ENCODE measurements at regions not wholly inside any gene's neighbourhood (a gene's known extent, or its start where the extent isn't known, plus 50 kb on each side); places are given as distances from the start of the nearest gene placed in this dataset.

GRCh38 chr13:34430294-34430693 is 511.8 kb upstream of the NBEA start:
- H3K4me3 ChIP-seq (ENCODE audit: low read depth, low read length) = no peak overlapping the region

DNA sequence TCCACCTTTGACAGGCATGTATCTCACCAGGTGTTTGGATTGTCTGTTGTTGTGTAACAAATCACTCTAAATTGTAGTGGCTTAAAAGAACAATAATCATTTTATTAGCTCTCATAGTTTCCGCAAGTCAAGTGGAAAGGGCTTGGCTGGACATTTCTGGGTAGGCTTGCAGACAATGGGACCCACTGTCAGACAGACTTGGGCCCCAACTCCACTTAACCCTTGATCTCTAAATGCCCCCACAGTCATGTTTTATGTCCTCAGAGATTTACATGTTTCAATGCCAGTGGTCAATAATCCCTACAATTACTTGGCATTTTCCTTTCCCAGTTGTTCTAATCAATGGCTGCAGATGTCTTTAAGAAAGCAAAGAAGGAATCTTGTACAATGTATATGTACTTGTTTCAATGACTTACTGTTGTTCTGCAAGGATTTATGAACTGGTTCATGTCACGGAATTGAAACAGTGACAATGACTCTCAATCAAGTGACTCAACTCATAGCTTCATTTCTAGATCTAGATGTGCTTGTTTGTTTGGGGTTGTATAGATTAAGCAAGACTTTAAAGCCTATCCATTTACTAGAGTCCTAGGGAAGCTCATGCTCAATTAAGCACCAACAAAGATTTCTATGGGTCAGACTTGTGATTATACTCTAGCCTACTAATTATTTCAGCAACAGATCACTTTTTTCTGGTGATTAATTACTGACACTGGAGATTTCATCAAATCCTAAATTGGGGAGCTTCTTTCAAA is 510.1 kb upstream of the NBEA start:
- H3K4me3 ChIP-seq (ENCODE audit: low read depth, low read length) = no peak overlapping the region

DNA sequence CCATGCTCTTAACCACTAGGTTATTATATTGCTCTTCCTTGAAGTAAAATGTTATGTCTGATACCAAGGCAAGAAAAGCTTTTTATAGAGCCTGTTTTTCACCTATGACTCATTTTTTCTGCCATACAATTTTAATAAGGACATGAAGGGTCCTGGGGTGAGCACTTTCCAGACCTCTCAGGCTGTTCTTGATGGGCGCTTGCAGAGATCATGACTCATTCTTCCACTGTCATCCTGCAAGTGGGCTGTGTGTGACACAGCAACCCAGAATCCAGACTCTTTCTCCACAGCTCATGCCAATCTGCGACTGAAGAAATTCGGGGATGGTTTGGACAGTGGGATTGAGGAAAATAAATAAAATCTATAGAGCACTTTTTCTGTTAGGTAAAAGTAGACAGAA is 506.7 kb upstream of the NBEA start:
- H3K4me3 ChIP-seq (ENCODE audit: low read depth, low read length) = no peak overlapping the region

- no peak overlapping the region for H3K4me3 ChIP-seq (ENCODE audit: low read depth, low read length)
Observed at GRCh38 chr13:34437873-34438272, 504.2 kb upstream of the NBEA start.

DNA sequence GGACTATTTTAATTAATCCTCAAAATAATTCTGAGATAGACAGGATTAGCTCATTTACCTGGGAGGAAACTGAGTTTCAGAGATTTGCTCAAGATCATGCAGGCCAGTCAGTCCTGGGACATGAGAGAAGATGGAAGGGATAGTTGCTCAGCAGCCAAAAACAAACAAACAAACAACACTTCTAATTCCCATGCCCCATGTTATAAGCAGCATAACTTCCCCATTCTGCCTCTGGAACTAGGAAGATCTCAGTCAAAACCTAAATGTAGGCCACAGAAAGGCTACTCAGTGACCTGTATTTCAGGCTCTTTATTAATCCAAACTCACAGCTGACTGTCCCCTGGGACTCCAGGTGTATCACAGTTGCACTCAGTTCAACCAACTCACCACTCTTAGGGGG is 489.2 kb upstream of the NBEA start:
- H3K4me3 ChIP-seq (ENCODE audit: low read depth, low read length) = no peak overlapping the region

- H3K4me3 ChIP-seq (ENCODE audit: low read depth, low read length) = no peak overlapping the region
Observed at GRCh38 chr13:34458756-34459715, 483.0 kb upstream of the NBEA start.

DNA sequence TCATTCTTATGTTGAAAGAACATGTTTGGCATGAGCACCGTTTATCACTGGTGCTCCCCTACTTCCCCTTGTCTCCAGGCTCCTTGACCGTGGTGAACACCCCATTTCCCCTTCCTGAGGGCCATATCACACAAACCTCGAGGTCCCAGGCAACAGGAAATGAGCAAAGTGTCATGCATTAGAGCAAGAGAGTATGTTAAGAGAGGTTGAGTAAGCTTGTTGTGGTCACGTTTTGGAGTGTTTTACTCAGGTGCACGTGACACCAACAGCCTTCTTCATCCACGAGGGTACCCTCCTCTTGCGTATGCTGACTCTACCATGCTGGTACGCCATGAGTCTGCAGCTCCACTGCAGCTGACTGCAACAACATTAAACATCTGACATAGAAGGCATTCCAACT is 482.2 kb upstream of the NBEA start:
- H3K4me3 ChIP-seq (ENCODE audit: low read depth, low read length) = no peak overlapping the region

GRCh38 chr13:34462843-34463242 is 479.2 kb upstream of the NBEA start:
- no peak overlapping the region for H3K4me3 ChIP-seq (ENCODE audit: low read depth, low read length)

DNA sequence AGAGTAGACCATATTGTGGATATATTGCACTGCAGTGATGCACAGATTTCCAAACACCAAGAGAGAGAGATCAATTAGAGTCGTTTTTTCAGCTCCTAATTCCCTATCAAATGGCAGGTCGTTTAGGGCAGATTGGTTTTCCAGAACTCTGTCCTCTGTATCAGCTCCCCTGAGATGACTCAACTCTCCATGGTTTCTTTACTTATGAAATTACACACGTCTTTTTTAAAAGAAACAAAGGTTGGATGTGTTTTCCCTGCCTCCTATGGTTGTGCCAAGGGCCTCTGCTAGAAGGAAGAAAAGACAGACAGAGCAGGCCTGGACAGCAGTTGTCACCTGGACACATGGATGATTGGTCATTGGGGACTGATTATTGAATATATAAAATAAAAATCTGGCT is 478.1 kb upstream of the NBEA start:
- no peak overlapping the region for H3K4me3 ChIP-seq (ENCODE audit: low read depth, low read length)

GRCh38 chr13:34465423-34465922 is 476.6 kb upstream of the NBEA start:
- no peak overlapping the region for H3K4me3 ChIP-seq (ENCODE audit: low read depth, low read length)

DNA sequence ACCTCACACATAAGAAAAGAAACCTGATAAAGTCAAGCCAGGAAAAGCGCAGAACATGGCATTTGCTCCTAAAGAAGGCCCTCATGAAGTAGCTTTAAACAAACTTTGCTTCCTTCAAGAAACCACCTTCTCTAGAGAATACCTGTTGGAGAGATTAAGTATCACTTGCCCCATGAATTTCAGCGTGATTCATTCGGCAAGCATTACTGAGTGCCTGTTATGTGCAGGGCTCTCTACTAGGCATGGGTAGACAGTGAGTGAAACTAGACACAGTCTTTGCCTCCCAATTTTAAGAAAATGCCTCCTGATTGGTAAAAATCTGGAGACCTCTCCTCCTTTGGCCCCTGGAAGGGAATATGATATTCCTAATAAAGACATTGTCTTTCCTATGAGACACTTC is 475.8 kb upstream of the NBEA start:
- H3K4me3 ChIP-seq (ENCODE audit: low read depth, low read length) = no peak overlapping the region

DNA sequence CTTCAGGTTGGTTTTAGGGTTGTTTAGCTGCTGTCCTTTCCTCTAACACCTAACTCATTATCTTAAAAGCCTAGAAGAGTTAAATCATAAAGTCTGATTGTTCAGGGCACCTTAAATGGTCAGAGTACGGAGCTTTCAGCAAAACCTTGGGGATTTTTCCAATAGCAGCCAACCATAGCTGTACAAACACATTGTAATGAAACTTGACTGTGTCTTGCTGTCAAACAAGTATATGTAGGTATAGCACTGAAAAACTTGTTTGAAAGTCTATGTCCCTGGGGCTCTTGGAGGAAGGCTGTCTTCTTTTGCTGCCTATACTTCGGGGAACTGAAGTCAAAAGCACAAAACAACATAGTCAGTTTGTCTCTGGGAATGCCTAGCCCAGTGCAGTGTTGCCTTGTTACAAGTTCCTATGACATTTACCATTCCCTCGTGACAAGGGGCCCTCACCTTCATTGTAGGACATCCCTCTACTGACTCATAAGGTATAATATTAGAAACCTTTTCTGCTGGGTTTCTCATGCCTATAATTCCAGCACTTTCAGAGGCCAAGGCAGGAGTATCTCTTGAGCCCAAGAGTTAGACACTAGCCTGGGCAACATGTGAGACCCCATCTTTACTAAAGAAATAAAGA is 474.5 kb upstream of the NBEA start:
- no peak overlapping the region for H3K4me3 ChIP-seq (ENCODE audit: low read depth, low read length)

- H3K4me3 ChIP-seq (ENCODE audit: low read depth, low read length) = no peak overlapping the region
Observed at GRCh38 chr13:34469196-34469986, 472.7 kb upstream of the NBEA start.

DNA sequence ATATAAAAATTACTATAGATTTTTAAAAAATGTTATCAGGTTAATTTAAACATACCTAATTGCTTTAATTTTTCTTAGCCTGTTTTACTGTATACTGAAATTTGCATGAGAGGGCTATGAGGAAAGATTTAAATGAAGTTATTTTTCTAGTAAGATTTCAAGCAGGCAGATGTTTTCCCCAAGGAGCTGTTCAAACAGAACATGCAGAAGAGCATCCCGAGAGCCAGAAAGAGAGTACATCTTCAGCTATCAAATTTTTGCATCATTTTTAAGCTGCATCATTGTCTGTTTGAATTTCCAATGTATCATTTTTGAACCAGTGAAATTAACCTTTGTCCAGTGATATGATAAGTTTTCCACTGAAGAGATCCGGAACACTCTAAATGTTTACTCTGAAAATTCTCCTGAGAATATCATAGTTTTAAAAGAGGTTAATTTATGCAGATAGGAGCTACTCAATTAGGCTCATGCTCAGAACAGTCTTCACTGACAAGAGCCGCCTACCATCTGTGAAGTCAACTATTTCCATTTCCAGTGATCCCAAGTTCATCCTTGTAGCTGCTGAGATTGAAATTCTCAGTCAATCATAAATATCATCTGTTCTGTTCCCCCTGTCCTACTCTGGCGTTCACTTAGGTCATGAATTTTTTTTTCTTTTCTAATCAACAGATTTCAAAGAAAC is 467.7 kb upstream of the NBEA start:
- no peak overlapping the region for H3K4me3 ChIP-seq (ENCODE audit: low read depth, low read length)

- H3K4me3 ChIP-seq (ENCODE audit: low read depth, low read length) = no peak overlapping the region
Observed at GRCh38 chr13:34478376-34478775, 463.7 kb upstream of the NBEA start.

DNA sequence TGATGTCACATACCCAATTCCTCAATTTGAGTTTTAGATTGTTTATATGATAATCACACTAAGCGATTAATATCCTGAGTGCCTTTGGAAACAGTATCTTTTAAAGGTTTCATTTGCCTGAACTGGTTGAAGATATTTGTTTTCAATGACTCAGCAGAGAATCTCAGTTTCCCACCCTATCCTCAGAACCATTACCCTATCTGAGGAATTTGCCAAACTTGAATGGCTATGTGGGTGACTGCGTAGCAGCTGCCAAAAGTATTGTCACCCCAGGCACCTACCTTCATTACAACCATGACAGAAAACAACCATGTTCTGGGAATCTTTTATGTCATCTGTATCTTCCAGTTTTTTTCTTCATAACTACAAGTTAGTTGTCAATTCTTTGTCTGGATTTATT is 440.1 kb upstream of the NBEA start:
- no peak overlapping the region for H3K4me3 ChIP-seq (ENCODE audit: low read depth, low read length)

- H3K4me3 ChIP-seq (ENCODE audit: low read depth, low read length) = no peak overlapping the region
Observed at GRCh38 chr13:34502621-34503020, 439.4 kb upstream of the NBEA start.

DNA sequence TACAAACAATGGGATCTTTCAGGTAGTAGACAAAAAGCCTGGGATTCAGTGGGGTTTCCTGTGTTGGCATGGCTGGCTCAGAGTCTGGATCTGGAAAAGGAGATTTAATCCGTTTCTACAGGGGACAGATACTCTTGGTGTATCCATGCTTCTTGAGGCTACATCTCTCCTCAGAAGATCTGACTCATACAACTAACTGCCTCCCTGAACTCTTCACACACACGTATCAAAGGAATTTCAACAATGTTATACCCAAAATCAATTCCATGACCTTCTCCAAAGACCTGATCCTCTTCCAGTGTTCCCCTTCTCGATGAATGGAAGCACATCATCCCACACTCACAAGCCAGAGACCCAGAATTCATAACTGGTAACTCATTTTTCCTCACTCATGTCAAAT is 435.3 kb upstream of the NBEA start:
- no peak overlapping the region for H3K4me3 ChIP-seq (ENCODE audit: low read depth, low read length)

DNA sequence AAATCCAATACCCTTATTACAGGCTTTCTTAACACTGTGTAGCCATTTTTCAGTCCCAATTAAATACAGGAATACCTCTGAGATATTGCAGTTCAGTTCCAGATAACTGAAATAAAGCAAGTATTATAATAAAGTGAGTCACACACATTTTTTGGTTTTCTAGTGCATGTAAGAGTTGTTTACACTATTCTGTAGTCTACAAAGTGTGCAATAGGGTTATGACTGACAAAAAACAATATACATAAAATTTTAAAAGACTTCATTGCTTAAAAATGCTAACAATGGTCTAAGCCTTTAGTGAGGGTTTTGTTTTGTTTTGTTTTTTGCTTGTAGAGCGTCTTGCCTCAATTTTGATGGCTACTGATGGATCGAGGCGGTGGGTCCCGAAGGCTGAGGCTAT is 434.4 kb upstream of the NBEA start:
- H3K4me3 ChIP-seq (ENCODE audit: low read depth, low read length) = no peak overlapping the region

- no peak overlapping the region for H3K4me3 ChIP-seq (ENCODE audit: low read depth, low read length)
Observed at GRCh38 chr13:34512817-34513216, 429.3 kb upstream of the NBEA start.

Measured in iPS-11a (cell line).